RKO (cell line): ENCODE measurements at regions not wholly inside any gene's neighbourhood (a gene's known extent, or its start where the extent isn't known, plus 50 kb on each side); places are given as distances from the start of the nearest gene placed in this dataset.
"Not testable (repeated sequence)": the region's sequence is repeated elsewhere in the genome, so short reads cannot be mapped to it uniquely, and the experiment has no call there.

Experiments
- DNase-seq: peaks from one replicate; pipeline ENCODE4 v3.0.0-alpha.2; 2016; ENCODE audit warnings: low spot score

DNA sequence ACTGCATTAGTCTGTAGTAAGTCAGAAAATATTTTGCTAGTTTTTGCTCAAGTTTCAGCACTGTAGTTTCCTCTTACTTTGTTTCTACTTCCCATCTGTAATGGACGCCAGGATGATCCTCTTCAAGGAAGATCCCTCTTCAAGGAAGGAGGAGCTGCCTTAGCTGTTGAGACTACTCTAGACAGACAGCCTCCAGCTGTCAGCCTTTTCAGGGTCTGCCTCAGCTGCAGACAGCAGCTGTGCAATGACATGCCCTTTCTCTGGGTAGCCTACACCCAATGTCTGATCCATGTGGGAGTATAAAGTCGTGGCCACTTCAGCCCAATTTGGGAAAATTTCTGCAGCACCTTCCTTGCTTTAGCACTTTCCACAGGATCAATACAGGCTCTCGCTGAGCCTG, 281.0 kb upstream of the MAOA start:
- DNase-seq = no peak

DNA sequence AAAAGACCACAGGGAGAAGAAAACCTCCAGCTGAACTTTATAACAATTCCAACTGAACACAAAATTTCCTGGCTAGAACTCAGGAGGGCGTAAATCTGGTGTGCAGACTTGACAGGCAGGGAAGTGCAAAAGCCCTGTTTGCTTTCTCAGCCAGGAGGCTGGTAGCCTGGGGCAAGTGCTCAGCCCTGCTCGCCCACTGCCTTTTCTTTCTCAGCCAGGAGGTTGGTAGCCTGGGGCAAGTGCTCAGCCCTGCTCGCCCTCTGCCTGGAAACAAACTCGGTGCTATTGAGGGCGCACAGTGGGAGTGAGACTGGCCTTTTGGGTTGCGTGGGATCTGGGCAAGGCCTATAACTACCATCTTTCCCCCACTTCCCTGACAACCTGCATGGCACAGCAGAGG, 275.4 kb upstream of the MAOA start:
- no peak for DNase-seq

GRCh38 chrX:43386875-43387274, 269.2 kb upstream of the MAOA start:
- no peak for DNase-seq

DNA sequence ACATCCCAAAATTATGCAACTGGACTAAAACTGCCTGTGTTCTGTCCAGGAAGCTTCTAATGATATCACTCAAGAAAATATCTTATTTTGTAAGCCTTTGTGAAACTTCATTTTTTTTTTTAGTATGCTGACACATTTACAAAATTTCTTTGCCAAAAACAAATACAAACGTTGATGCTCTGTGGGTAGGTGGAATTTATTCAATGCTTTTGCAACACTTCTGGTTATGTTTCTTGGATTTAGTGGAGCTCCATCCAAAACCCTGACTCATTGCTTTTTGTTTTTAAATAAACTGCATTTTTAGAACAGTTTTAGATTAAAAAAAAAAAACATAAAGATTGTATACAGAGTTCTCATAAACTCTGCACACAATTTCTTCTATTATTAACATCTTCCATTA, 250.9 kb upstream of the MAOA start:
- DNase-seq = no peak

- DNase-seq = no peak
These were observed 232.2 kb upstream of the MAOA start for GRCh38 chrX:43423876-43424275.

DNA sequence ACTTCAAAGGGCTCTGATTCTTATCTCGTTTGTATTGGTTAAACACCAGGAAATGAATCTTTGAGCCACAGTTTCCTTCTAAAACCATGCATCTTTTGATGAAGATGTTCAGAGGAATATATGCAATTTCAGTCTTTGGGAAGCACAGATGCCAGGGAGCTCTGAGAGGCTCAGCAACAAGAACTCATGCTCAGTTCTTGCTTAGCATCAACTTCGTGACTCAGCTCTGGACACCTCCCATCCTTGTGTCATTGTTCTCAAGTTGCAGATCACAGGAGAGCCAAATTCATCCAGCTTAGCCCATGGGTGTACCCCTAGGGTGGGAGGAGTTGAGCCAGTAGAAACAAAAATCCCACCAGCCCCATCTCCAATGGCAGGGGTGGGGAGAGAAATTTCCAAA, 219.6 kb upstream of the MAOA start:
- DNase-seq = no peak

GRCh38 chrX:43446752-43447151, 209.3 kb upstream of the MAOA start:
- DNase-seq = no peak

DNA sequence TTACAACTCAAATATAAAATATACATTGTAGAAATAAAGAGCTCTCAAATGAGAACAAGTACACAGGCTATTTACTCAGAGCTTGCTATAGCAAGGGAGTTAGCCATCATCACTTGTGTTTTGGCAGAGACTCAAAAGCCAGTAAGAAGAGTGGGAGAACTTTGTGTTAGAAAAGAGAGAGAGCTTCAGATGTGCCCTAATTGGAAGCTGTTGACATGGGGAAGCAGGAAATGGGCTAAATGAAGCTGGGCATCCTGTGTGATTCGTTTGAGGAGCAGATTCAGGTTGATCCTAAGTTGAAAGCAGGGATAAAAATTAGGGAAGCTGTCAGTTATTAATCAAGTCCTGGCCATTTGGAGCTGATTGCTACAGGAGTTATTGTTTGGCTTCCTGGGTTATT, 207.4 kb upstream of the MAOA start:
- DNase-seq = no peak

GRCh38 chrX:43450355-43450754, 205.7 kb upstream of the MAOA start:
- DNase-seq = no peak

GRCh38 chrX:43451976-43452686, 204.0 kb upstream of the MAOA start:
- DNase-seq = not testable (repeated sequence)

DNA sequence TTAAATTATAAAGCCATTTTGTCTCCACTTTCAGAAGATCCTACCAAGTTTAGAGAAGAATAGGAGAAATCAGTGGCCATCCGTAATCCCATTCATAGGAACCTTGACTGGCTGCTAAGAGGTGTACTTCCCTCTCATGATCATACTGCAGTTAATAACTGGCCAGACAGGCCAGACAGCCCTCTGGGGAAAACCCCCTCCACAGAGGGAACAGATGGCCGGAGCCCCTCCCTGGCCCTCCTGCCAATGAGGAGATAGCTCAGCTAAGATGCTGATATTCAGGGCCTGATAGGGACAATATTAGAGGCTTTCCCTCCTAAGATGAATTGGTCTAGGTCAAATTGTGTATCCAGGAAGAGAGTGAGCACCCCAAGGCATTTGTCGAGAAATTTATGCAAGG, 200.0 kb upstream of the MAOA start:
- DNase-seq = no peak

DNA sequence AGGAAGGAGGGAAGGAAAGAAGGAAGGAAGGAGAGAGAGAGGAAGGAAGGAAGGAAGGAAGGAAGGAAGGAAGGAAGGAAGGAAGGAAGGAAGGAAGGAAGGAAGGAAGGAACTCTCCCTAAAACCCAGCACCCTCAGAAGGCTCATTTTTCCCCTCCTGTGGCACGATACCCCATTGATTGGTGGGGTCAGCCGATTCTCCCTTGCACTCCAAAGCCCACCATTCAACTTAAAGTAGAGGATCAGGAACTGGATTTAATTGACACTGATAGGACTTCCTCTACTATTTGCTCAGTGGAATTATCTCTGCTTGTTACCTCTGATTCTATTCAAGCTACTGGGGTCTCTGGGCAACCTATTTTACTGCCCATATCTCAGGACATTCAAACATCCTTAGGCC, 199.2 kb upstream of the MAOA start:
- DNase-seq = no peak

- no peak for DNase-seq
These were observed 188.4 kb upstream of the MAOA start for GRCh38 chrX:43467608-43468234.

DNA sequence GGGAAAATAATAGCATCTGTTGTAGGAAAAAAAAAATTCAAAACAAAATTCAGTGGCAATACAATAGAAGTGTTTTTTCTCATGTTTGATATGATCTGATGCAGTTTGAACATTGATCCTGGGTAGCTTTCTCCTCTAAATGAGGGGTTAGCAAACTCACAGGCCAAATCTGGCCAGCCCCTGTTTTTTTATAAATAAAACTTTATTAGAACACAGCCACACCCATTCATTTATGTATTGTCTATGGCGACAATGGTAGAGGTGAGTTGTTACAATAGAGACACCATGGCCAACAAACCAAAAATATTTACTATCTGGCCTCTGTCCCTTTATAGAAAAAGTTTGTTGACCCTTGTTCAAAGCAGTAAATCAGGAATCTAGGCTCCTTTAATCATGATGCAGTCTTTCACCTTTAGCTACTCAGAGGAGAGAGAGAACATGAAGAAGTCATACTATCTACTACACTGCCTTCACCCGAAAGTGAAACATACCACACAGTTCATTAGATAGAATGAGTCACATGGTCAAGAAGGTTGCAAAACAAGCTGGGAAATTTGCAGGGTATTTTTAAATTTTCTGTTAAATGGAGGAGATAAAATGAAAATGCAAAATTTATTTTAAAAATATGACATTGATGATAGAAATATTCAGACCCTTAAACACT, 186.6 kb upstream of the MAOA start:
- DNase-seq = no peak

DNA sequence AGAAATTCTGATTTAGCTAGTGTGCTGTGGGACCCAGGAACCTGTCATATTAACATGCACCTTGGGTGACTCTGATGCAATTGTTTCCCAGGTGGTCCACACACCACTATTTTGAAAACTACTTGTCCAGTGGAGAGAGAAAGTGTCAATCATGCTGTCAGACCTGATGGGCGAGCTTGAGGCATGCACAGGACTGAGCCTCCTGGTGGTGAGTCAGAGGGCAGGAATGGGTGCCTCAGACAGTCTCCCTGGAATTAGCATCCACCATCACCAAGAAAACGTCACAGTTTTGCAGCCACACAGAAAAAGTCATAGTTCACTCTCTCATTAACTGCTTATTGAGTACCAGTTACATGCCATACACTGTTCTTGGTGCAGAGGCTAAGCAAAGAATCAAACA, 181.8 kb upstream of the MAOA start:
- DNase-seq = peak; percentile 44

DNA sequence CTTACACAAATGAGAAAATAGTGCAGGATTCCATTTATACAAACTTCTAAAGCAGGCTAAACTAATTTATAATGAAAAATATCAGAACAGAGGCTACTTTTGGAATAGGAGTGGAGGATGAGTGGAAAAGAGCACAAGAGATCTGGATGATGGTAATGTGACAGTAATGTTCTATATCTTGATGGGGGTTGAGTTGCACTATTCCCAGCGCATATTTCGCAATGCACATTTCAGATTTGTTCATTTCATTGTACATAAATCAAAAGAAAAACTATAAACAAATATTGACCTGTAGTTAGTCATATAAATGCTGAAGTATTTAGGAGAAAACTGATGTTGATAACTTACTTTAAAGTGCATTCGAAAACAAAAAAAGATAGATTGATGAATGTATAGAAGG, 177.0 kb upstream of the MAOA start:
- no peak for DNase-seq

DNA sequence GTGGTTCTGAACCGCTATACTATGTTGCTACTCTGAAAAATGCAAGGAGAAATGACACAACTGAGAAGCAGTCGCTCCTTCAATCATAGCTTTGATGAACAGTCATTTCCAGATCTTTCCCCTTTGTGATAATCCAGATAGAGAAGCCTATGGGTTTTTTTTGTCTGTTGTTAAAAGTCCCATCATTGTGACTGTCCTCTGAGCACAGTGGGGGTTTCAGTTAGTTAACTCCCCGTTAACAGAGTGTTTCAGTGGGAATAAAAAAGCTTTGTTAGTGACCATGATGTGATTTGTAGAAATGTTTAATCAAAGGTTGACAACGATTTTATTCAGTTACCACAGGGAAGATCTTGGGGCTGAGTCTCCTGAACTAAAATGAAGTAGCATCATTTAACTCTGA, 176.2 kb upstream of the MAOA start:
- no peak for DNase-seq

DNA sequence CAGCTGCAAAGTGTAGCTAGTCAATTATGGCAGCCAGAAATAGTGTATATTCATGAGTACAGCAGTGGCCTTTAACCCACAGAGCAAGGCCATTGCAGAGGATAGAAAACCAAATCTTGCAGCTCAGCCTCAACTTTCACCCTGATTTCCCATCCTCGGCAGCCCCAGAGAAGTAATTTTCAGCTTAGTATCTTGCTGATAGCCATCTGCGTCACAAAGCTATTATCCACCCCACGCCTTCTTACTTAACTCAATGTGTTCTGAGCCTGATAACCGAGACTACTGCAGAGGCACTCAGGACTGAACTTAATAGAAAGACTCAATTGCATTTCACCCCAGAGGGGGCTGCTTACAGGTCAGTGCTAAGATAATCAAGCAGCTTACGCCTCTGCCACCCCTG, 174.5 kb upstream of the MAOA start:
- DNase-seq = no peak

- DNase-seq = no peak
These were observed 162.3 kb upstream of the MAOA start for GRCh38 chrX:43493756-43494155.

DNA sequence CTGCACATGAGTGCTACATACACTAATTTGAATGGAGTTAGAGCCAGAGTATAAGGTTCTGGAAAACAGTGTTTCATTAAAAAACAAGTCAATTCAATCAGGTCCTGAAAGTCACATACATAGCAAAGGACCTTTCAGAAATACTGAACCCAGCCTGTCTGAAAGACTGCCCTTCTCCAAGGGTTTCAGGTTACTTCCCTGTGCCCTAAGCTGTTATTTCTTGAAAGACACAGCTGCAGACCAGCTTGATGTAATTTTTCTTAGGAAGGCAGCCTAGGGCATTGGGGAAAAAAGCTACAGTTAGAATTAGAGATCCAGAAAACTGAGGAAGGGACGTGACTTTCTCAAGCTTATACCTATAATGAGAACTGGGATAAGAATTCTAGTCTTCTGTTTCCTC, 155.9 kb upstream of the MAOA start:
- no peak for DNase-seq

DNA sequence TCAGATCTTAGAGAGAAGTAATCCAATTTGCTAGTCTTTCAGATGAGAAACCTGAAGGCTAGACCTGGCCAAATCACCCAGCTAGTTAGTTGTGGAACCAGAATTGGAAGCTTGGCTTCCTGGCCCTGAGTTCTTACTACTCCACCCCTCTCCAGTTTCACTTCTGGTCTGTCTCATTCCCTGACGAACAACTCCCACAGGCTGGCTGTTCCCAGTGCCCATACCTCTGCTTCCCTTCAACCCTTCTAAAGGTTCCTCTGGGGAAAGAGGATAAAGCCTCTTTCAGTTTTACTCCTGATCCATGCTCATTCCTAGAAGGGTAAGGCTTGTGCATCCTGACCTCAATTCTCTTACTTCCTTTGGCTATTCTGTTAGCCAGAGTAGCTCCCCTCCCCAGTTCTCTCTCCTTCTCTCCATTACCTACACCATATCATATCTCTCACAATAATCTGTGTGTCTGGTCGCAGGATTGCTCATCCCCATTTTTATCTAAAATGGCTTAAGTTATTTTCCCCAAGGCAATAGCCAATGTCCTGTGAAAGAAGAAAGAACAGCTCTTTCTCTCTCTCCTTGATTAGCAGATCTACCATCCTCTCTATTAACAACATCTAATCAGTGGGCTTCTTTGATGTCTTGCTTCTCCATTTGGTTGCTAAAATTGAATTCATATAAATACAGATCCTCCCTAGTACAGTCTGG, 155.0 kb upstream of the MAOA start:
- DNase-seq = no peak

DNA sequence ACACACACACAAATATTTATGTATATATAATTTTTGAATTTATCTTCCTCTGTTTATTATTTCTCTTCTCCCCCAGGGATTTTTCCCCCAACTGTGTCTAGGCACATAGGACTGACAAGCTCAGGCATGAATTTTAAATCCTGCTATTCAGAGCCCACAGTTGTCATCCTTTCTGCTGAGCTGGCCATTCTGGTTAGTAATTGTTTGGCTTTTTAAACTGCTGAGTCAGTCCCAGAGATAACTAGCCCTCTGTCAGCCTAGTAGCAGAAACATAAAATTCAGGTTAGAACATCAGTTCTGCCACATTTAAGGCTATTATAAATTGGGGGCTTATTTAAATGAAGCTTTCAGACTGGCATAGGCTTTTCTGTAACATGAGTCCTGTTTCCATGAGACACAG, 151.7 kb upstream of the MAOA start:
- DNase-seq = no peak

DNA sequence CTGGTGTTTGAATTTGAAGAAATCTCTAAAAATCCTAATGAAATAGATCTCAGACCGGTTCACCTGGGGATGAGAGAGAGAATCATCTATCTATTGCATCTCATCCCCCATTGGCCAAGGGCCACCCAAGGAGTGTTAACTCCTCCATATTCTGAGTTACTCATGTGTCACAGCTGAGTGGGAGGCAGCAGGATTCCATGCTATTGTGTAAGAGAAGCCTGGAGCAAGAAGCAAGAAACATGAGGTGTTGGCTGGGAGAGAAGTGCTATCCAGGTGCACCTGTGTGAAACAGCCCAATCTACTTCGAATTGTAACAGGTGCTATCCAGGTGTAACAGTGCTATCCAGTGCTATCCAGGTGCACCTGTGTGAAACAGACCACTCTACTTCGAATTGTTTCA, 150.3 kb upstream of the MAOA start:
- no peak for DNase-seq
